H9 (cell line): ENCODE measurements at regions not wholly inside any gene's neighbourhood (a gene's known extent, or its start where the extent isn't known, plus 50 kb on each side); places are given as distances from the start of the nearest gene placed in this dataset.

ENCODE experiments used
- DNase-seq: peaks from one replicate; pipeline ENCODE4 v3.0.0-alpha.2; 2017
- H2AFZ ChIP-seq: one replicate; pipeline ENCODE4 v1.6.1; 2013; ENCODE audit warnings: mild to moderate bottlenecking, low read length, control low read depth, moderate library complexity
- H2AK5ac ChIP-seq: 2 replicates; pipeline ENCODE4 v1.6.1; 2013; ENCODE audit warnings: low read length, control low read depth, mixed read lengths; ENCODE audit not compliant: insufficient read length
- H2BK120ac ChIP-seq: one replicate; pipeline ENCODE4 v1.6.1; 2013; ENCODE audit warnings: low read depth, mild to moderate bottlenecking, low read length, control low read depth, inconsistent platforms; ENCODE audit not compliant: poor library complexity, severe bottlenecking
- H2BK12ac ChIP-seq: 2 replicates; pipeline ENCODE4 v1.6.1; 2013; ENCODE audit warnings: low read length, control low read depth, mixed read lengths, low read depth; ENCODE audit not compliant: insufficient read length
- H2BK15ac ChIP-seq: 2 replicates; pipeline ENCODE4 v1.6.1; 2013; ENCODE audit warnings: low read depth, low read length, control low read depth
- H2BK20ac ChIP-seq: one replicate; pipeline ENCODE4 v1.6.1; 2013; ENCODE audit warnings: low read depth, mild to moderate bottlenecking, low read length, control low read depth, inconsistent platforms; ENCODE audit not compliant: poor library complexity, severe bottlenecking
- H2BK5ac ChIP-seq: 2 replicates; pipeline ENCODE4 v1.6.1; 2013; ENCODE audit warnings: low read length, control low read depth, mixed read lengths; ENCODE audit not compliant: insufficient read length
- H3K14ac ChIP-seq: 2 replicates; pipeline ENCODE4 v1.6.1; 2013; ENCODE audit warnings: low read length, control low read depth; ENCODE audit not compliant: insufficient read depth
- H3K18ac ChIP-seq: 2 replicates; pipeline ENCODE4 v1.6.1; 2013; ENCODE audit warnings: low read depth, mild to moderate bottlenecking, mixed read lengths, low read length, control low read depth; ENCODE audit not compliant: insufficient read length
- H3K23ac ChIP-seq: 2 replicates; pipeline ENCODE4 v1.6.1; 2013; ENCODE audit warnings: low read length, control low read depth, mixed read lengths, low read depth; ENCODE audit not compliant: insufficient read length
- H3K23me2 ChIP-seq: 2 replicates; pipeline ENCODE4 v1.6.1; 2013; ENCODE audit warnings: low read depth, mild to moderate bottlenecking, mixed read lengths, low read length, control low read depth; ENCODE audit not compliant: insufficient read length, poor library complexity, severe bottlenecking
- H3K27ac ChIP-seq: 2 replicates; pipeline ENCODE4 v1.5.1; 2013; ENCODE audit warnings: low read length, control low read depth, mixed read lengths, low read depth; ENCODE audit not compliant: insufficient read length
- H3K27me3 ChIP-seq: 2 replicates; pipeline ENCODE4 v1.6.1; 2013; ENCODE audit warnings: low read length, control low read depth, inconsistent platforms; ENCODE audit not compliant: insufficient read depth
- H3K4ac ChIP-seq: 2 replicates; pipeline ENCODE4 v1.6.1; 2013; ENCODE audit warnings: low read depth, mild to moderate bottlenecking, control low read depth, inconsistent platforms, low read length, moderate library complexity
- H3K4me1 ChIP-seq: 2 replicates; pipeline ENCODE4 v1.6.1; 2013; ENCODE audit warnings: low read length, control low read depth, inconsistent platforms; ENCODE audit not compliant: insufficient read depth
- H3K4me2 ChIP-seq: 2 replicates; pipeline ENCODE4 v1.6.1; 2013; ENCODE audit warnings: low read length, control low read depth, mixed read lengths; ENCODE audit not compliant: insufficient read length, insufficient read depth
- H3K56ac ChIP-seq: 2 replicates; pipeline ENCODE4 v1.6.1; 2013; ENCODE audit warnings: low read depth, mild to moderate bottlenecking, mixed read lengths, low read length, control low read depth; ENCODE audit not compliant: insufficient read length
- H3K79me1 ChIP-seq: 2 replicates; pipeline ENCODE4 v1.6.1; 2013; ENCODE audit warnings: low read depth, mild to moderate bottlenecking, moderate library complexity, low read length, control low read depth, inconsistent platforms; ENCODE audit not compliant: insufficient read depth, poor library complexity, severe bottlenecking
- H3K79me2 ChIP-seq: 2 replicates; pipeline ENCODE4 v1.6.1; 2013; ENCODE audit warnings: low read length, control low read depth, inconsistent platforms; ENCODE audit not compliant: insufficient read depth
- H3K9ac ChIP-seq: 2 replicates; pipeline ENCODE4 v1.6.1; 2013; ENCODE audit warnings: low read length, control low read depth, mixed read lengths; ENCODE audit not compliant: insufficient read length; ENCODE audit errors: extremely low read depth
- H3K9me3 ChIP-seq: one replicate; pipeline ENCODE4 v1.6.1; 2013; ENCODE audit warnings: low read depth, low read length, inconsistent platforms; ENCODE audit not compliant: control insufficient read depth
- H3T11ph ChIP-seq: one replicate; pipeline ENCODE4 v1.6.1; 2013; ENCODE audit warnings: mild to moderate bottlenecking, low read length, control low read depth, inconsistent platforms
- H4K20me1 ChIP-seq: one replicate; pipeline ENCODE4 v1.6.1; 2013; ENCODE audit not compliant: control insufficient read depth, insufficient read length, insufficient read depth
- H4K5ac ChIP-seq: 2 replicates; pipeline ENCODE4 v1.6.1; 2013; ENCODE audit warnings: low read depth, mild to moderate bottlenecking, mixed read lengths, low read length, control low read depth; ENCODE audit not compliant: insufficient read length
- H4K8ac ChIP-seq: replicated peaks from 2 replicates; pipeline ENCODE4 v1.6.1; 2013; ENCODE audit warnings: low read length, control low read depth, mixed read lengths, low read depth; ENCODE audit not compliant: insufficient read length
- H4K91ac ChIP-seq: 2 replicates; pipeline ENCODE4 v1.6.1; 2013; ENCODE audit warnings: low read depth, mild to moderate bottlenecking, moderate library complexity, mixed read lengths, low read length, control low read depth; ENCODE audit not compliant: insufficient read length
- H3K27ac Mint-ChIP-seq, 3 experiments: 2 replicates in 2 of 3; 3 replicates in 1 of 3; pipeline ENCODE4 v1.8.0; 2020 to 2021; ENCODE audit warnings: mixed read lengths in 3 of 3, mild to moderate bottlenecking in 1 of 3, moderate library complexity in 1 of 3
- H3K27me3 Mint-ChIP-seq: 2 replicates; pipeline ENCODE4 v1.8.0; 2021; ENCODE audit warnings: low read depth, mild to moderate bottlenecking, moderate library complexity, mixed read lengths
- H3K36me3 Mint-ChIP-seq, 3 experiments: 2 replicates in 2 of 3; 3 replicates in 1 of 3; pipeline ENCODE4 v1.8.0; 2020 to 2021; ENCODE audit warnings: low read depth in 3 of 3, mixed read lengths in 3 of 3; ENCODE audit not compliant: insufficient read depth in 1 of 3
- H3K4me1 Mint-ChIP-seq, 2 experiments: 2 replicates each; pipeline ENCODE4 v1.8.0; 2020; ENCODE audit warnings: mixed read lengths in 2 of 2
- H3K4me3 Mint-ChIP-seq, 2 experiments: 2 replicates in 1 of 2; 3 replicates in 1 of 2; pipeline ENCODE4 v1.8.0; 2020 to 2021; ENCODE audit warnings: mild to moderate bottlenecking in 2 of 2, mixed read lengths in 2 of 2, moderate library complexity in 1 of 2
- H3K9me3 Mint-ChIP-seq, 2 experiments: 2 replicates in 1 of 2; 3 replicates in 1 of 2; pipeline ENCODE4 v1.8.0; 2020; ENCODE audit warnings: mild to moderate bottlenecking in 2 of 2, mixed read lengths in 2 of 2, moderate library complexity in 1 of 2
- whole genome bisulfite sequencing: extraction: QIAGEN DNeasy Blood & Tissue Kit; methylation state at CpG from one replicate; pipeline ENCODE4 v1.1.7; 2013; ENCODE audit warnings: missing lambda C conversion rate, low lambda C conversion rate, mixed read lengths; ENCODE audit not compliant: insufficient read length; ENCODE audit errors: extremely low coverage; 5-methylcytosine and 5-hydroxymethylcytosine counted together
- TF ChIP-seq, protein P1 (sequence below): fragments of 200-600 bp; sonication (generic); conservative IDR thresholded peaks from 3 replicates; pipeline ENCODE4 v1.8.0; 2021; ENCODE audit warnings: antibody characterized with exemption, mild to moderate bottlenecking

DNA sequence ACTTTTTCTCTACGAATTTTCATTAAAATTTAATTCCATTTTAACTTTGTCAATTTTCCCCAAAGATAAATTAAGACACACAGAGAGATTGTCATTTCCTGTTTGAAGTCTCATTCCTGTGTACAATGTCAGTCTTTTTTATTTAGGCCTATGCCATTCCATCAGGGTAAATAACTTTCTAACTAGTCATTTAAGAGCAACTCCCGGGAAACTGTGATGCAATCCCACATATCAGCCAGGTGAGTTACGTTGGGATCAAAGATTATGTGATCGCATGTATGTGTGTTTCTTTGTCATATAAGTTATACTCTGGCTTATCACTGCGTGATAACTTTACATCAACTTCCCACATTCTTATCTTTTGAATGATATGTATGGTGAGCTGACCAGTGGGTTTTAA, 86.1 kb upstream of the S1PR1 start:
- peaks cover 8 to 14% of the 10 kb centered on the region in 2 experiments for H3K4me1 Mint-ChIP-seq
- H2BK120ac ChIP-seq, result no peak overlapping the region

More for the DNA sequence above, 86.1 kb upstream of the S1PR1 start:
- no peak overlapping the region for H3T11ph ChIP-seq
- H4K91ac ChIP-seq, result no peak overlapping the region
- TF ChIP-seq, protein P1, sequence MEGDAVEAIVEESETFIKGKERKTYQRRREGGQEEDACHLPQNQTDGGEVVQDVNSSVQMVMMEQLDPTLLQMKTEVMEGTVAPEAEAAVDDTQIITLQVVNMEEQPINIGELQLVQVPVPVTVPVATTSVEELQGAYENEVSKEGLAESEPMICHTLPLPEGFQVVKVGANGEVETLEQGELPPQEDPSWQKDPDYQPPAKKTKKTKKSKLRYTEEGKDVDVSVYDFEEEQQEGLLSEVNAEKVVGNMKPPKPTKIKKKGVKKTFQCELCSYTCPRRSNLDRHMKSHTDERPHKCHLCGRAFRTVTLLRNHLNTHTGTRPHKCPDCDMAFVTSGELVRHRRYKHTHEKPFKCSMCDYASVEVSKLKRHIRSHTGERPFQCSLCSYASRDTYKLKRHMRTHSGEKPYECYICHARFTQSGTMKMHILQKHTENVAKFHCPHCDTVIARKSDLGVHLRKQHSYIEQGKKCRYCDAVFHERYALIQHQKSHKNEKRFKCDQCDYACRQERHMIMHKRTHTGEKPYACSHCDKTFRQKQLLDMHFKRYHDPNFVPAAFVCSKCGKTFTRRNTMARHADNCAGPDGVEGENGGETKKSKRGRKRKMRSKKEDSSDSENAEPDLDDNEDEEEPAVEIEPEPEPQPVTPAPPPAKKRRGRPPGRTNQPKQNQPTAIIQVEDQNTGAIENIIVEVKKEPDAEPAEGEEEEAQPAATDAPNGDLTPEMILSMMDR, result no peak
- H3K27ac ChIP-seq, result no peak overlapping the region
- H2AFZ ChIP-seq, result no peak overlapping the region
- H4K8ac ChIP-seq, result no peak overlapping the region
- no peaks in the 10 kb centered on the region for H3K36me3 Mint-ChIP-seq
- H3K4ac ChIP-seq, result no peak overlapping the region
- H3K9me3 Mint-ChIP-seq, result no peaks in the 10 kb centered on the region
- H3K27me3 Mint-ChIP-seq, result no peaks in the 10 kb centered on the region
- H3K27me3 ChIP-seq, result no peaks in the 10 kb centered on the region
- H2BK5ac ChIP-seq, result no peak overlapping the region
- H3K4me3 Mint-ChIP-seq, result no peak overlapping the region
- no peaks in the 10 kb centered on the region for H3K23me2 ChIP-seq
- no peaks in the 10 kb centered on the region; the same call in 1 of the 2 replicates for H3K4me1 ChIP-seq
- H2BK20ac ChIP-seq, result no peak overlapping the region
- H3K79me2 ChIP-seq, result no peaks in the 10 kb centered on the region
- no peak overlapping the region for H2BK15ac ChIP-seq
- H4K20me1 ChIP-seq, result no peaks in the 10 kb centered on the region
- H2AK5ac ChIP-seq, result no peak overlapping the region
- H3K14ac ChIP-seq, result no peak overlapping the region
- no peak overlapping the region for H4K5ac ChIP-seq
- no peak overlapping the region for H3K23ac ChIP-seq
- no peaks in the 10 kb centered on the region for H3K79me1 ChIP-seq
- no peak overlapping the region for H3K18ac ChIP-seq
- no peak overlapping the region for H3K56ac ChIP-seq
- no CpG with 5 or more reads among the region's 5 CpGs for WGBS
- DNase-seq, result no peak
- 0 out of 7 replicates have a peak overlapping the region, but pooled peaks of 1 of the 3 experiments have one; percentile 16 for H3K27ac Mint-ChIP-seq
- H2BK12ac ChIP-seq, result no peak overlapping the region
- H3K9ac ChIP-seq, result no peak overlapping the region
- no peak overlapping the region for H3K4me2 ChIP-seq
- no peaks in the 10 kb centered on the region for H3K9me3 ChIP-seq
